Tibial nerve (tissue), 4 donors: ENCODE measurements at regions not wholly inside any gene's neighbourhood (a gene's known extent, or its start where the extent isn't known, plus 50 kb on each side); places are given as distances from the start of the nearest gene placed in this dataset.
"Not testable (repeated sequence)": the region's sequence is repeated elsewhere in the genome, so short reads cannot be mapped to it uniquely, and the experiment has no call there.

ENCODE experiments used
- DNase-seq, 2 donors: peaks; one replicate each; pipeline ENCODE4 v3.0.0-alpha.2; 2019; ENCODE audit warnings: low spot score in 2 of 2
- H3K27ac ChIP-seq, 4 donors: fragments of 200-600 bp; sonication (generic) in 3 of 4; one replicate each; pipeline ENCODE4 v1.5.1; 2017 to 2019; ENCODE audit warnings: mild to moderate bottlenecking in 1 of 4
- H3K27me3 ChIP-seq, 2 donors: fragments of 200-600 bp; sonication (generic) in 1 of 2; one replicate each; pipeline versions ENCODE4 v1.5.1 to v1.6.0; 2017 to 2019
- H3K36me3 ChIP-seq, 3 donors: fragments of 200-600 bp; sonication (generic); one replicate each; pipeline ENCODE4 v1.5.1; 2018 to 2019
- H3K4me1 ChIP-seq, 4 donors: fragments of 200-600 bp; sonication (generic) in 3 of 4; one replicate each; pipeline ENCODE4 v1.5.1; 2017 to 2019
- H3K4me3 ChIP-seq, 4 donors: fragments of 200-600 bp; sonication (generic) in 3 of 4; one replicate each; pipeline ENCODE4 v1.5.1; 2017 to 2019; ENCODE audit warnings: mild to moderate bottlenecking in 1 of 4, moderate library complexity in 1 of 4
- H3K9me3 ChIP-seq, 4 donors: fragments of 200-600 bp; sonication (generic) in 3 of 4; one replicate each; pipeline ENCODE4 v1.5.1; 2017 to 2019
- CTCF ChIP-seq, 5 experiments: fragments of 200-600 bp in 3 of 5; fragments of 450-650 bp in 2 of 5; sonication (generic) in 3 of 5; IDR thresholded peaks; one replicate each; pipeline ENCODE4 v1.5.1; 2016 to 2019; ENCODE audit warnings: antibody characterized with exemption in 5 of 5, mild to moderate bottlenecking in 3 of 5, moderate library complexity in 2 of 5
- EP300 ChIP-seq, 2 donors: sonication (generic); formaldehyde crosslinking; IDR thresholded peaks; one replicate each; pipeline ENCODE4 v1.6.1; 2017; ENCODE audit warnings: antibody characterized with exemption in 2 of 2, mild to moderate bottlenecking in 1 of 2
- POLR2A ChIP-seq, 2 donors: fragments of 450-650 bp; IDR thresholded peaks; one replicate each; pipeline ENCODE4 v1.6.1; 2017; ENCODE audit warnings: antibody characterized with exemption in 2 of 2, mild to moderate bottlenecking in 2 of 2, moderate library complexity in 2 of 2
- WGBS, 2 donors: methylation state at CpG; one replicate each; pipeline ENCODE4 v1.1.5; 2018; 5-methylcytosine and 5-hydroxymethylcytosine counted together

DNA sequence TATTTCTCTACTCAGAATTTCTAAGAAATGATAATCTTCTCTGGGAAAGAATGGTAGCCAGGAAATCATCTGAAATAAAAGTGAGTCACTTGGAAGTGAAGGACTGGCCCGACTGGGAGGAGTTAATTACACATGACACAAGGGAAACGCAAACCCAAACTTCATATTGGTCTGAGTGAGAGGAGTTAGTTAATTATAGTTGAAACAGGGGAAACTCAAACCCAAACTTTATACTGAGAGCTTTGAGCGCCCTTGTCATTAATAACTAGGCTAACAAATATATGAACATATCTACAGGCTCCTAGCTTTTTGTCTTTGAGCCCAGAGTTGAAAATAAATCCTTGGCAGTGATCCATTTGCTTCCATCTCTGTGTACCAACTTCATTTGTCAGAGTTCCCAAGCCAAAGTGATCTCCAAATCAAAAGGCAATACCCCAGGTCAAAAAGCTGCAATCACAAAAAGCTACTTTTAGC lies 187.8 kb upstream of the COL3A1 start:
- Histone ChIP-seq H3K36me3 (no peaks in the 10 kb centered on the region), H3K4me3 (peak overlapping the region in 2 of 4 donors; percentile 1 to 28), H3K27me3 (no peaks in the 10 kb centered on the region), H3K9me3 (no peaks in the 10 kb centered on the region), H3K27ac (peak overlapping the region in 3 of 4 donors; percentile 37 to 82 (median 81)), H3K4me1 (peaks cover 0 to 42% (median 5%) of the 10 kb centered on the region in 4 donors)
- 21% methylated on average over 3 of the region's 3 CpGs for WGBS, 2 donors
- TF ChIP-seq POLR2A (IDR thresholded peaks at IDR 0.05) (no peak), EP300 (IDR thresholded peaks at IDR 0.05) (no peak), CTCF (IDR thresholded peaks at IDR 0.05) (no peak)
- DNase-seq = peak in 1 of 2 donors; percentile 10

DNA sequence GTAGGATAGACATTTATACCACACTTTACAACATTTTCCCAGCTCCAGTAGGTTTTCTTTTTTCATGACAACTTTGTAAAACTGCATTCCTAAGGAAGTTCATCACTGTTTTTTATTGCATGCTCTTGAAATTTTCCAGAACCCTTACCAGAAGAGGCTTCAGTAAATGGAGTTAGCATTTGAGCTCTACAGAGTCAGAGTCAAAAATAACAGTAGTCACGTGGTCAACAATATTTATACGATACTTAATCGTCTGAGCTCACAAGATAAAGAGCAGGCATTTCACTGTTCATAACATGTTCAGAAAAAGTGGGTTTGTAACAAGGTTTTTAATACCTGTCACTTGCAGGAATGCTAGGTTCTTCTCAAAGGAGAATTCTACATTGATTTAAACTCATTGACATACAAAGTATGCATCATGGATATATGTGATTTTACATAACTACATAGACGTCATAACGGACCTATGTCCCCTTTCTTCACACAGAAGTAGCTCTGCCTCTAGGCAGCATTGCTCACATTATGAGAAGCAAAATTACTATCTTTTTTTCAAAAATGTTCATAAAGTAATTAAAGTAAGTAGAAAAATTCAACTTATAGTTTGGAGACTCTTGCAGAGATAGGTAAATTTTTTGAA lies 187.0 kb upstream of the COL3A1 start:
- Histone ChIP-seq H3K4me1 (peaks cover 0 to 42% (median 5%) of the 10 kb centered on the region in 4 donors), H3K9me3 (no peaks in the 10 kb centered on the region), H3K27ac (peak overlapping the region in 3 of 4 donors; percentile 37 to 82 (median 81)), H3K36me3 (no peaks in the 10 kb centered on the region), H3K27me3 (no peaks in the 10 kb centered on the region), H3K4me3 (peak overlapping the region in 2 of 4 donors; percentile 13 to 28)
- WGBS, 2 donors = 13 to 15% methylated on average over 5 of the region's 5 CpGs
- no peak for DNase-seq
- TF ChIP-seq EP300 (IDR thresholded peaks at IDR 0.05) (no peak), CTCF (IDR thresholded peaks at IDR 0.05) (no peak), POLR2A (IDR thresholded peaks at IDR 0.05) (no peak)

DNA sequence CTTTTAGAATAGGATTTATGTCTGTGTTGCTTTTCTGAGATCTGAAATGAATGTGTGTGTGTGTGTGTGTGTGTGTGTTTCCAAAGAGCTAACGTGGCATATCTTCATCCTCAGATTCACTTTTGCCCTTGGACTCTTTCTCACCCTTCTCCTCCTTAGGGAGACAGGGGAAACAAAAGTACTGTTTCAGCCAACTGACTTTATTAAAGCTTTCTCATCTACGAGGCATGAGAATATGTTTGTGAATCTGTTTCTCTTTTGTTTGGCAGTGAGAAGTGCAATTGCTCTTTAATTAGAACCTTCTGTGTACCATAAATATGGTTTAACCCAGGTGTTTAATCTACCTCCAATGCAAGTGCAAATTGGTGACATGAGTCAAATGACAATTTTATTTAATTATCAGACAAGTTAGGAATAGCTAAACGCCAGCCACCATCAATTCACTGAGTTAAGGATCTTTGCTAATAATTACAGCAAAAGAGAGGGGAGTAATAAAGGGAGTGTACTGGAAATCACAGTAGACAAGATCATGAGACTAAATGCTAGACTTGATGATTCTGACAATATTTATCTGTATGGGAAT lies 186.4 kb upstream of the COL3A1 start:
- Histone ChIP-seq H3K27me3 (no peaks in the 10 kb centered on the region), H3K4me3 (peak overlapping the region in 2 of 4 donors; percentile 13 to 28), H3K9me3 (no peaks in the 10 kb centered on the region), H3K27ac (peak overlapping the region; percentile 19 to 82 (median 59)), H3K4me1 (peaks cover 0 to 42% (median 5%) of the 10 kb centered on the region in 4 donors), H3K36me3 (no peaks in the 10 kb centered on the region)
- TF ChIP-seq CTCF (IDR thresholded peaks at IDR 0.05) = no peak
- TF ChIP-seq EP300 (IDR thresholded peaks at IDR 0.05) = peak in 1 of 2 donors; percentile 36
- no peak for TF ChIP-seq POLR2A (IDR thresholded peaks at IDR 0.05)
- DNase-seq = no peak
- WGBS, 2 donors = 10 to 19% methylated on average over 3 of the region's 3 CpGs

DNA sequence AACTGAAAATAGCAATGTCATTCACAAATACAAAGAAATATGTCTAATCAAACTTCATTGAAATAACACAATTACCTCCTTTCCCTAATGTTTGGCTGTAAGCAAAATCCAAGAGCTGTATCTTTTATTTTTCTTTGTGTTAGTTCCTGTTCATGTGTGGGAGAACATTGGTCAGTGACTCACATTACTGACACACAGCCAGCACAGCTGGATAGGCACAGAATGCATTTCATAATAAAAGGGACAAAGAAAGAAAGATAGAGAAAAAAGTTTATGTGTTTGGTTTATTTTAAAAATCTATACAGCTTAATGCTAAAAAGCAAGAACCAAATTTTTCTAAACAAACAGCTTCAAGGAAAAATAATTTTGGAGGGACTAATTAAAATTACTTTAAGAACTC lies 185.6 kb upstream of the COL3A1 start:
- Histone ChIP-seq H3K27me3 (no peaks in the 10 kb centered on the region), H3K9me3 (no peaks in the 10 kb centered on the region), H3K36me3 (no peaks in the 10 kb centered on the region), H3K27ac (peak overlapping the region in 3 of 4 donors; percentile 19 to 82 (median 81)), H3K4me1 (peaks cover 0 to 42% (median 5%) of the 10 kb centered on the region in 4 donors), H3K4me3 (peak overlapping the region in 1 of 4 donors; percentile 28)
- TF ChIP-seq EP300 (IDR thresholded peaks at IDR 0.05) (peak in 1 of 2 donors; percentile 52), POLR2A (IDR thresholded peaks at IDR 0.05) (no peak), CTCF (IDR thresholded peaks at IDR 0.05) (no peak)
- DNase-seq = peak; percentile 61 to 89

GRCh38 chr2:188789951-188790350 lies 184.2 kb upstream of the COL3A1 start:
- 73 to 76% methylated on average over 1 of the region's 1 CpG for WGBS, 2 donors
- no peaks in the 10 kb centered on the region for H3K36me3 ChIP-seq
- no peak for DNase-seq
- TF ChIP-seq EP300 (IDR thresholded peaks at IDR 0.05) = no peak
- TF ChIP-seq CTCF (IDR thresholded peaks at IDR 0.05) = no peak
- no peak for TF ChIP-seq POLR2A (IDR thresholded peaks at IDR 0.05)
- H3K27me3 ChIP-seq = no peaks in the 10 kb centered on the region
- no peaks in the 10 kb centered on the region for H3K9me3 ChIP-seq
- no peak overlapping the region for H3K4me3 ChIP-seq
- H3K4me1 ChIP-seq = peaks cover 0 to 42% (median 5%) of the 10 kb centered on the region in 4 donors
- peak overlapping the region in 2 of 4 donors; percentile 15 to 20 for H3K27ac ChIP-seq

- not testable (repeated sequence) for H3K4me1 ChIP-seq, H3K9me3 ChIP-seq, H3K36me3 ChIP-seq, H3K27ac ChIP-seq, DNase-seq, H3K27me3 ChIP-seq, H3K4me3 ChIP-seq
- 97 to 98% methylated on average over 4 of the region's 4 CpGs for WGBS, 2 donors
These were observed 179.7 kb upstream of the COL3A1 start for GRCh38 chr2:188794453-188794852.
